Brain microvascular endothelial cell (primary cell): ENCODE measurements at regions not wholly inside any gene's neighbourhood (a gene's known extent, or its start where the extent isn't known, plus 50 kb on each side); places are given as distances from the start of the nearest gene placed in this dataset.

ENCODE experiments used
- DNase-seq: peaks from one replicate; pipeline ENCODE4 v3.0.0-alpha.2; 2020
- H3K27ac ChIP-seq: fragments of 250-450 bp; sonication (Bioruptor Pico); 2 replicates; pipeline ENCODE4 v1.5.1; 2020; ENCODE audit warnings: mild to moderate bottlenecking, moderate library complexity
- H3K27me3 ChIP-seq: fragments of 250-450 bp; sonication (Bioruptor Pico); replicated peaks from 2 replicates; pipeline ENCODE4 v1.5.1; 2020; ENCODE audit warnings: mild to moderate bottlenecking
- H3K36me3 ChIP-seq: fragments of 250-450 bp; sonication (Bioruptor Pico); replicated peaks from 2 replicates; pipeline ENCODE4 v1.5.1; 2020; ENCODE audit warnings: mild to moderate bottlenecking
- H3K4me3 ChIP-seq: 2 replicates; pipeline ENCODE4 v1.5.1; 2011; ENCODE audit warnings: low read depth, mild to moderate bottlenecking, control low read depth, low read length, moderate library complexity
- CTCF ChIP-seq: IDR thresholded peaks from 2 replicates; pipeline ENCODE4 v1.5.1; 2011; ENCODE audit warnings: low read depth, mild to moderate bottlenecking, moderate library complexity, low read length, control low read depth, inconsistent platforms; ENCODE audit errors: missing control alignments
- in situ Hi-C: cut with HindIII; loops from 2 replicates; pipeline ENCODE4 v1.10.0; 2017; ENCODE audit warnings: low sequenced_read_pairs, low pct_ligation_motif_present

- Histone ChIP-seq H3K36me3 (no peaks in the 10 kb centered on the region), H3K27me3 (no peaks in the 10 kb centered on the region), H3K27ac (no peak overlapping the region), H3K4me3 (no peak overlapping the region)
- DNase-seq = no peak
- no peak for TF ChIP-seq CTCF
- in situ Hi-C loops = no loop called here
These were observed 620.5 kb upstream of the TBL1XR1 start for GRCh38 chr3:177817751-177818150.

- H3K36me3 ChIP-seq = no peaks in the 10 kb centered on the region
- H3K27ac ChIP-seq = no peak overlapping the region
- no peak for DNase-seq
- no peaks in the 10 kb centered on the region for H3K27me3 ChIP-seq
- H3K4me3 ChIP-seq = no peak overlapping the region
- in situ Hi-C loops = no loop called here
- no peak for TF ChIP-seq CTCF
These were observed 621.5 kb upstream of the TBL1XR1 start for GRCh38 chr3:177818712-177819240.

- no peak overlapping the region for H3K27ac ChIP-seq
- no peak overlapping the region for H3K4me3 ChIP-seq
- no peak for DNase-seq
- H3K27me3 ChIP-seq = no peaks in the 10 kb centered on the region
- no peaks in the 10 kb centered on the region for H3K36me3 ChIP-seq
- in situ Hi-C loops = no loop called here
- no peak for TF ChIP-seq CTCF
These were observed 623.5 kb upstream of the TBL1XR1 start for GRCh38 chr3:177820683-177821316.

GRCh38 chr3:177822681-177823096 is 625.4 kb upstream of the TBL1XR1 start:
- Histone ChIP-seq H3K27ac (no peak overlapping the region), H3K4me3 (no peak overlapping the region), H3K36me3 (no peaks in the 10 kb centered on the region), H3K27me3 (no peaks in the 10 kb centered on the region)
- no peak for TF ChIP-seq CTCF
- in situ Hi-C loops = no loop called here
- DNase-seq = no peak

GRCh38 chr3:177823701-177824189 is 626.5 kb upstream of the TBL1XR1 start:
- no peak for DNase-seq
- Histone ChIP-seq H3K4me3 (no peak overlapping the region), H3K27me3 (no peaks in the 10 kb centered on the region), H3K27ac (no peak overlapping the region), H3K36me3 (no peaks in the 10 kb centered on the region)
- no peak for TF ChIP-seq CTCF
- in situ Hi-C loops = no loop called here
